Fibroblast of lung (primary cell): ENCODE measurements at regions not wholly inside any gene's neighbourhood (a gene's known extent, or its start where the extent isn't known, plus 50 kb on each side); places are given as distances from the start of the nearest gene placed in this dataset.

Experiments used
- EZH2 ChIP-seq: IDR thresholded peaks from 2 replicates; pipeline ENCODE4 v1.5.1; 2012; ENCODE audit warnings: low read length, control low read depth, mild to moderate bottlenecking; ENCODE audit errors: missing control alignments
- TF ChIP-seq, protein P1 (sequence below), 2 donors: IDR thresholded peaks in 1 of 2; conservative IDR thresholded peaks in 1 of 2; 1 replicate in 1 of 2; 2 replicates in 1 of 2; pipeline ENCODE4 v1.5.1; 2011 to 2012; ENCODE audit warnings: low read length in 2 of 2, control low read depth in 1 of 2, inconsistent platforms in 1 of 2, low read depth in 1 of 2, mild to moderate bottlenecking in 1 of 2

DNA sequence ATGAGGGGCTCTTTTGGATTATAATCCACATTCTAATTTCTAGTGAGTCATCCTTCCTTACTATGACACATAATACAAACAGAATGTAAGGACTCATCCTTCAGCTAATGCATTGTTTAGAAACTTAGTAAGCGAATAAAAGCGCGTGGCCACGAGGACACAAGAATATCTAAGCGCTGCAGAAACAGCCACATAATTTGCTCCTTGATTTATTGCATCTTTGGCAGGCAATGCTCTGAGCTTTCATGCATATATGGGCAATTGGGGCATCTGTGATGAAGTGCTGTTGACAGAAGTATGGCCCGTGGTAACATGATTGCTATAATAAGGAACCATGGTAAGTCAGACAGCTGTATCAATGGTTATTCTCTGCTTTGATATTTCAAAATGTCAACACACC is 191.3 kb upstream of the ZNF385D start:
- TF ChIP-seq, protein P1, sequence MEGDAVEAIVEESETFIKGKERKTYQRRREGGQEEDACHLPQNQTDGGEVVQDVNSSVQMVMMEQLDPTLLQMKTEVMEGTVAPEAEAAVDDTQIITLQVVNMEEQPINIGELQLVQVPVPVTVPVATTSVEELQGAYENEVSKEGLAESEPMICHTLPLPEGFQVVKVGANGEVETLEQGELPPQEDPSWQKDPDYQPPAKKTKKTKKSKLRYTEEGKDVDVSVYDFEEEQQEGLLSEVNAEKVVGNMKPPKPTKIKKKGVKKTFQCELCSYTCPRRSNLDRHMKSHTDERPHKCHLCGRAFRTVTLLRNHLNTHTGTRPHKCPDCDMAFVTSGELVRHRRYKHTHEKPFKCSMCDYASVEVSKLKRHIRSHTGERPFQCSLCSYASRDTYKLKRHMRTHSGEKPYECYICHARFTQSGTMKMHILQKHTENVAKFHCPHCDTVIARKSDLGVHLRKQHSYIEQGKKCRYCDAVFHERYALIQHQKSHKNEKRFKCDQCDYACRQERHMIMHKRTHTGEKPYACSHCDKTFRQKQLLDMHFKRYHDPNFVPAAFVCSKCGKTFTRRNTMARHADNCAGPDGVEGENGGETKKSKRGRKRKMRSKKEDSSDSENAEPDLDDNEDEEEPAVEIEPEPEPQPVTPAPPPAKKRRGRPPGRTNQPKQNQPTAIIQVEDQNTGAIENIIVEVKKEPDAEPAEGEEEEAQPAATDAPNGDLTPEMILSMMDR (conservative IDR thresholded peaks at IDR 0.05 in 1 of 2, IDR thresholded peaks at IDR 0.05 in 1 of 2; ENCODE audit: low read depth in 1 of 2, low read length in 2 of 2): no peak
- no peak for TF ChIP-seq EZH2
